IMR-90 (cell line): ENCODE measurements at regions not wholly inside any gene's neighbourhood (a gene's known extent, or its start where the extent isn't known, plus 50 kb on each side); places are given as distances from the start of the nearest gene placed in this dataset.

Source experiments
- ATAC-seq: fragments of 200-7000 bp; cut with Tn5 transposase; 2 replicates; pipeline ENCODE4 v1.9.1; 2020; ENCODE audit warnings: low read depth, mild to moderate bottlenecking, moderate library complexity
- BruUV-seq: library from RNA; stranded (reverse); fragments of 400-500 nt; replicated peaks from 2 replicates; lab custom pipeline; 2021; lab: Mats Ljungman, UMichigan
- CTCF ChIA-PET: fragments of 300-600 bp; formaldehyde crosslinking; extraction: SDS; loops from one replicate; lab custom pipeline; 2021; ENCODE audit warnings: antibody characterized with exemption; lab: Yijun Ruan, JAX
- POLR2A ChIA-PET: fragments of 300-600 bp; sonication (Branson Sonifier 250); formaldehyde crosslinking; loops from one replicate; lab custom pipeline; 2022; ENCODE audit warnings: antibody characterized with exemption; ENCODE audit not compliant: unreplicated experiment; lab: Charles Lee
- DNase-seq: peaks from one replicate; pipeline ENCODE4 v3.0.0; 2013
- H2AFZ ChIP-seq: replicated peaks from 2 replicates; pipeline ENCODE3; 2013; ENCODE audit warnings: low read length, mild to moderate bottlenecking; ENCODE audit not compliant: poor library complexity
- H2AK5ac ChIP-seq: 2 replicates; pipeline ENCODE4 v1.6.1; 2013; ENCODE audit warnings: low read depth, low read length, inconsistent platforms
- H2AK9ac ChIP-seq: replicated peaks from 2 replicates; pipeline ENCODE3; 2013; ENCODE audit warnings: mild to moderate bottlenecking, low read depth, low read length, moderate library complexity; ENCODE audit not compliant: poor library complexity
- H2BK120ac ChIP-seq: 2 replicates; pipeline ENCODE4 v1.6.1; 2013; ENCODE audit warnings: low read depth, low read length, inconsistent platforms
- H2BK15ac ChIP-seq: 3 replicates; pipeline ENCODE4 v1.6.1; 2013; ENCODE audit warnings: low read depth, low read length, inconsistent platforms
- H2BK20ac ChIP-seq: 2 replicates; pipeline ENCODE4 v1.6.1; 2013; ENCODE audit warnings: low read depth, mild to moderate bottlenecking, inconsistent platforms, low read length, moderate library complexity
- H2BK5ac ChIP-seq: 2 replicates; pipeline ENCODE4 v1.6.1; 2013; ENCODE audit warnings: mild to moderate bottlenecking, low read depth, low read length, inconsistent platforms; ENCODE audit not compliant: poor library complexity, severe bottlenecking
- H3K14ac ChIP-seq: replicated peaks from 2 replicates; pipeline ENCODE4 v1.6.1; 2013; ENCODE audit warnings: low read depth, low read length, inconsistent platforms
- H3K18ac ChIP-seq: 2 replicates; pipeline ENCODE4 v1.6.1; 2013; ENCODE audit warnings: low read depth, low read length, control low read depth
- H3K23ac ChIP-seq: 2 replicates; pipeline ENCODE4 v1.6.1; 2013; ENCODE audit warnings: low read depth, low read length, inconsistent platforms
- H3K27ac ChIP-seq: 2 replicates; pipeline ENCODE4 v1.5.1; 2013; ENCODE audit warnings: mild to moderate bottlenecking, control low read depth, low read length; ENCODE audit not compliant: insufficient read depth
- H3K27me3 ChIP-seq: 2 replicates; pipeline ENCODE4 v1.6.1; 2013; ENCODE audit warnings: low read length; ENCODE audit not compliant: control insufficient read depth, insufficient read depth
- H3K36me3 ChIP-seq: 2 replicates; pipeline ENCODE4 v1.6.1; 2013; ENCODE audit warnings: low read length, mixed read lengths; ENCODE audit not compliant: control insufficient read depth, insufficient read depth
- H3K4ac ChIP-seq: 2 replicates; pipeline ENCODE4 v1.6.1; 2013; ENCODE audit warnings: low read depth, low read length, inconsistent platforms
- H3K4me1 ChIP-seq: 2 replicates; pipeline ENCODE4 v1.6.1; 2013; ENCODE audit warnings: low read length, mixed read lengths; ENCODE audit not compliant: control insufficient read depth, insufficient read depth
- H3K4me2 ChIP-seq: 2 replicates; pipeline ENCODE4 v1.6.1; 2013; ENCODE audit warnings: low read depth, mild to moderate bottlenecking, control low read depth, low read length, moderate library complexity
- H3K4me3 ChIP-seq: 2 replicates; pipeline ENCODE4 v1.5.1; 2013; ENCODE audit warnings: low read depth, mild to moderate bottlenecking, control low read depth, low read length, moderate library complexity; ENCODE audit not compliant: insufficient read depth
- H3K56ac ChIP-seq: 2 replicates; pipeline ENCODE4 v1.6.1; 2013; ENCODE audit warnings: low read length, inconsistent platforms; ENCODE audit not compliant: insufficient read depth; ENCODE audit errors: extremely low read depth
- H3K79me1 ChIP-seq, 2 experiments: 2 replicates each; pipeline ENCODE4 v1.6.1; 2013; ENCODE audit warnings: low read length in 2 of 2, inconsistent platforms in 1 of 2, low read depth in 1 of 2
- H3K9ac ChIP-seq: 2 replicates; pipeline ENCODE4 v1.6.1; 2013; ENCODE audit warnings: low read depth, low read length, control low read depth
- H3K9me1 ChIP-seq: 2 replicates; pipeline ENCODE4 v1.6.1; 2013; ENCODE audit warnings: low read length, inconsistent platforms; ENCODE audit not compliant: insufficient read depth
- H3K9me3 ChIP-seq: 2 replicates; pipeline ENCODE4 v1.6.1; 2013; ENCODE audit warnings: low read length; ENCODE audit not compliant: control insufficient read depth, insufficient read depth
- H4K20me1 ChIP-seq: 2 replicates; pipeline ENCODE4 v1.6.1; 2013; ENCODE audit warnings: low read length, inconsistent platforms; ENCODE audit not compliant: insufficient read depth
- H4K5ac ChIP-seq: 2 replicates; pipeline ENCODE4 v1.6.1; 2013; ENCODE audit warnings: mild to moderate bottlenecking, low read depth, low read length, control low read depth
- H4K8ac ChIP-seq, 2 experiments: 2 replicates each; pipeline ENCODE4 v1.6.1; 2013; ENCODE audit warnings: low read depth in 2 of 2, low read length in 2 of 2, control low read depth in 1 of 2, inconsistent platforms in 1 of 2
- H4K91ac ChIP-seq: 2 replicates; pipeline ENCODE4 v1.6.1; 2013; ENCODE audit warnings: low read depth, low read length, inconsistent platforms; ENCODE audit not compliant: insufficient read depth
- BHLHE40 ChIP-seq: fragments of 150-350 bp; IDR thresholded peaks from 2 replicates; pipeline ENCODE4 v1.6.1; 2016; ENCODE audit warnings: mild to moderate bottlenecking, low read depth, low read length
- CEBPB ChIP-seq: IDR thresholded peaks from 2 replicates; pipeline ENCODE4 v1.6.1; 2012; ENCODE audit warnings: low read depth, low read length, improper control_type of control experiment
- CHD1 ChIP-seq: IDR thresholded peaks from 2 replicates; pipeline ENCODE4 v1.6.1; 2012; ENCODE audit warnings: low read depth, low read length, improper control_type of control experiment
- CTCF ChIP-seq: conservative IDR thresholded peaks from 2 replicates; pipeline ENCODE4 v1.5.1; 2012; ENCODE audit warnings: mild to moderate bottlenecking, low read depth, low read length, improper control_type of control experiment
- ELK1 ChIP-seq: fragments of 150-350 bp; IDR thresholded peaks from 2 replicates; pipeline ENCODE4 v1.6.1; 2016; ENCODE audit warnings: low read depth, mild to moderate bottlenecking, low read length, moderate library complexity, borderline replicate concordance
- FOS ChIP-seq: fragments of 150-350 bp; IDR thresholded peaks from 2 replicates; pipeline ENCODE4 v1.6.1; 2016; ENCODE audit warnings: low read depth, low read length
- MAFK ChIP-seq: IDR thresholded peaks from 2 replicates; pipeline ENCODE4 v1.6.1; 2012; ENCODE audit warnings: low read depth, low read length, improper control_type of control experiment
- MAZ ChIP-seq: IDR thresholded peaks from 2 replicates; pipeline ENCODE4 v1.6.1; 2012; ENCODE audit warnings: low read depth, mild to moderate bottlenecking, low read length, improper control_type of control experiment, moderate library complexity, borderline replicate concordance
- MXI1 ChIP-seq: IDR thresholded peaks from 2 replicates; pipeline ENCODE4 v1.6.1; 2012; ENCODE audit warnings: low read depth, mild to moderate bottlenecking, low read length, moderate library complexity, borderline replicate concordance
- NFE2L2 ChIP-seq: fragments of 150-350 bp; IDR thresholded peaks from 2 replicates; pipeline ENCODE4 v1.6.1; 2016; ENCODE audit warnings: low read depth, mild to moderate bottlenecking, low read length
- POLR2A ChIP-seq: IDR thresholded peaks from 2 replicates; pipeline ENCODE4 v1.6.1; 2012; ENCODE audit warnings: mild to moderate bottlenecking, low read depth, low read length
- RAD21 ChIP-seq: IDR thresholded peaks from 2 replicates; pipeline ENCODE4 v1.6.1; 2012; ENCODE audit warnings: low read length, improper control_type of control experiment
- RFX5 ChIP-seq: IDR thresholded peaks from 2 replicates; pipeline ENCODE4 v1.8.0; 2012; ENCODE audit warnings: low read depth, mild to moderate bottlenecking, low read length, moderate library complexity
- SMC3 ChIP-seq: fragments of 150-350 bp; IDR thresholded peaks from 2 replicates; pipeline ENCODE4 v1.6.1; 2016; ENCODE audit warnings: low read depth, mild to moderate bottlenecking, antibody characterized with exemption, low read length, moderate library complexity
- WGBS, 2 experiments: methylation state at CpG; one replicate each; pipeline versions ENCODE4 v1.1.5 to v1.1.7; 2013; ENCODE audit warnings: missing lambda C conversion rate in 2 of 2; ENCODE audit not compliant: insufficient read length in 1 of 2; ENCODE audit errors: extremely low coverage in 2 of 2; 5-methylcytosine and 5-hydroxymethylcytosine counted together
- dilution Hi-C: fragments of 300-500 bp; cut with HindIII; formaldehyde crosslinking; loops from one replicate; pipeline ENCODE4 v1.14.3; 2018; ENCODE audit warnings: low sequenced_read_pairs; ENCODE audit not compliant: unreplicated experiment
- in situ Hi-C: fragments of 300-500 bp; cut with MboI; formaldehyde crosslinking; loops from 3 replicates; pipeline ENCODE4 v1.14.3; 2019; ENCODE audit warnings: low sequenced_read_pairs, inconsistent platforms, mixed read lengths
- intact Hi-C: fragments of 100-400 bp; cut with micrococcal nuclease; formaldehyde crosslinking; loops from 2 replicates; pipeline ENCODE4 v1.10.0; 2022

DNA sequence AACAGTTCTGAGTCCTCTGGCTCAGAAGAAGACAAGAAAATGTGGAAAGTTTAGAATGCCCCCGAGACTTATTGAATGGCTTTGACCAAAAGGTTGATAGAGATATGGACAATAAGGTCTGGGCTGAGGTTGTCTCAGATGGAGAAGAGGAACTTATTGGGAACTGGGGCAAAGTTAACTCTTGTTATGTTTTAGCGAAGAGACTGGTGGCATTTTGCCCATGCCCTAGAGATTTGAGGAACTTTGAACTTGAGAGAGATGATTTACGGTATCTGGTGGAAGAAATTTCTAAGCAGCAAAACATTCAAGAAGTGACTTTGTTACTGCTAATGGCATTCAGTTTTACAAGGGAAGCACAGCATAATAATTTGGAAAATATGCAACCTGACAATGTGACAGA, 1549.3 kb upstream of the ADGRL3 start:
- BruUV-seq, result no TSS peak
- no peak overlapping the region for H2AK5ac ChIP-seq
- WGBS, 2 experiments, result 0% methylated on average over 1 of the region's 3 CpGs; no CpG with 5 or more reads in 1 of the 2 experiments

More for the DNA sequence above, 1549.3 kb upstream of the ADGRL3 start:
- Histone ChIP-seq H3K9ac (no peak overlapping the region), H3K27me3 (no peaks in the 10 kb centered on the region), H4K91ac (no peak overlapping the region), H3K14ac (no peak overlapping the region), H3K4ac (no peak overlapping the region), H3K9me1 (no peaks in the 10 kb centered on the region), H3K4me3 (no peak overlapping the region), H3K36me3 (no peaks in the 10 kb centered on the region), H3K79me1 (no peaks in the 10 kb centered on the region), H2BK20ac (no peak overlapping the region), H3K18ac (no peak overlapping the region), H4K20me1 (no peaks in the 10 kb centered on the region), H2BK15ac (no peak overlapping the region), H2BK5ac (no peak overlapping the region), H3K4me1 (no peaks in the 10 kb centered on the region), H2BK120ac (no peak overlapping the region), H4K8ac (no peak overlapping the region), H3K27ac (no peak overlapping the region), H3K56ac (no peak overlapping the region), H3K23ac (no peak overlapping the region), H3K4me2 (no peak overlapping the region), H2AK9ac (no peak overlapping the region), H3K9me3 (peaks cover 2% of the 10 kb centered on the region; the same call in 1 of the 2 replicates), H2AFZ (no peak overlapping the region), H4K5ac (no peak overlapping the region)
- DNase-seq (no peak), ATAC-seq (no peak)
- no peak for TF ChIP-seq MAFK
- TF ChIP-seq CHD1, result no peak
- TF ChIP-seq CEBPB, result no peak
- TF ChIP-seq RFX5, result no peak
- no peak for TF ChIP-seq SMC3
- TF ChIP-seq NFE2L2, result no peak
- no peak for TF ChIP-seq POLR2A
- no peak for TF ChIP-seq BHLHE40
- TF ChIP-seq RAD21, result no peak
- no peak for TF ChIP-seq ELK1
- no peak for TF ChIP-seq MAZ
- TF ChIP-seq CTCF, result no peak
- TF ChIP-seq FOS, result no peak
- no peak for TF ChIP-seq MXI1
- dilution Hi-C loops (no loop called here), intact Hi-C loops (no loop called here), in situ Hi-C loops (no loop called here)
- POLR2A ChIA-PET, result no interaction called here
- CTCF ChIA-PET, result no interaction called here
